Endothelial cell (in vitro differentiated cells): ENCODE measurements at regions not wholly inside any gene's neighbourhood (a gene's known extent, or its start where the extent isn't known, plus 50 kb on each side); places are given as distances from the start of the nearest gene placed in this dataset.

Source experiments
- DNase-seq: peaks from one replicate; pipeline ENCODE4 v3.0.0; 2021; ENCODE audit warnings: low spot score
- H3K27ac Mint-ChIP-seq: one replicate; pipeline ENCODE4 v1.8.0; 2021; ENCODE audit warnings: mixed read lengths, inconsistent platforms; ENCODE audit not compliant: unreplicated experiment
- H3K27me3 Mint-ChIP-seq: one replicate; pipeline ENCODE4 v1.8.0; 2021; ENCODE audit warnings: mild to moderate bottlenecking, moderate library complexity, mixed read lengths, inconsistent platforms; ENCODE audit not compliant: unreplicated experiment
- H3K36me3 Mint-ChIP-seq: one replicate; pipeline ENCODE4 v1.8.0; 2021; ENCODE audit warnings: mild to moderate bottlenecking, low read depth, mixed read lengths, inconsistent platforms; ENCODE audit not compliant: unreplicated experiment
- H3K4me1 Mint-ChIP-seq: one replicate; pipeline ENCODE4 v1.8.0; 2021; ENCODE audit warnings: mild to moderate bottlenecking, mixed read lengths, inconsistent platforms; ENCODE audit not compliant: unreplicated experiment
- H3K4me3 Mint-ChIP-seq: one replicate; pipeline ENCODE4 v1.8.0; 2021; ENCODE audit warnings: mild to moderate bottlenecking, mixed read lengths, inconsistent platforms; ENCODE audit not compliant: unreplicated experiment
- H3K9me3 Mint-ChIP-seq: one replicate; pipeline ENCODE4 v1.8.0; 2021; ENCODE audit warnings: mixed read lengths, inconsistent platforms; ENCODE audit not compliant: unreplicated experiment
- TF ChIP-seq, protein P1 (sequence below): fragments of 200-600 bp; sonication (generic); IDR thresholded peaks from one replicate; pipeline ENCODE4 v1.5.0; 2021; ENCODE audit warnings: antibody characterized with exemption; ENCODE audit not compliant: unreplicated experiment

DNA sequence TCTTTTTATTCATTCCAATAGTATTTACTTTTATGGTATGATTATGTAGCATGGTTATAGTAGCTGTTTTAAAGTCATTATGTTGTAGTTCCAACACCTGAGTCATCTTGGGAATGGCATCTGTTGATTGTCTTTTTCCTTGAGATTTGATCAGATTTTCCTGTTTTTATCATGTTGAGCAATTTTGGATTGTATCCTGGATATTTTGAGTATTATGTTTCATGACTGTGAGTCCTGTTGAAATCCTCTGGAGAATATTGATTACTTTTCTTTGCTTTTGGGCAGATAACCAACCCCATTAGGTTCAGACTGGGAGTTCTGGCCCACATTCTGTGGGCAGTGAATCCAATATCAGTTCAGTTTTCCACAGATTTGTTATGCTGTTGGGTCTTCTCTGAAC lies 163.2 kb upstream of the SPRED2 start:
- Mint-ChIP-seq H3K9me3 (no peaks in the 10 kb centered on the region), H3K36me3 (no peaks in the 10 kb centered on the region), H3K4me3 (no peak overlapping the region), H3K4me1 (peaks cover 11% of the 10 kb centered on the region), H3K27me3 (peaks cover 3% of the 10 kb centered on the region), H3K27ac (no peak overlapping the region)
- no peak for DNase-seq
- TF ChIP-seq, protein P1, sequence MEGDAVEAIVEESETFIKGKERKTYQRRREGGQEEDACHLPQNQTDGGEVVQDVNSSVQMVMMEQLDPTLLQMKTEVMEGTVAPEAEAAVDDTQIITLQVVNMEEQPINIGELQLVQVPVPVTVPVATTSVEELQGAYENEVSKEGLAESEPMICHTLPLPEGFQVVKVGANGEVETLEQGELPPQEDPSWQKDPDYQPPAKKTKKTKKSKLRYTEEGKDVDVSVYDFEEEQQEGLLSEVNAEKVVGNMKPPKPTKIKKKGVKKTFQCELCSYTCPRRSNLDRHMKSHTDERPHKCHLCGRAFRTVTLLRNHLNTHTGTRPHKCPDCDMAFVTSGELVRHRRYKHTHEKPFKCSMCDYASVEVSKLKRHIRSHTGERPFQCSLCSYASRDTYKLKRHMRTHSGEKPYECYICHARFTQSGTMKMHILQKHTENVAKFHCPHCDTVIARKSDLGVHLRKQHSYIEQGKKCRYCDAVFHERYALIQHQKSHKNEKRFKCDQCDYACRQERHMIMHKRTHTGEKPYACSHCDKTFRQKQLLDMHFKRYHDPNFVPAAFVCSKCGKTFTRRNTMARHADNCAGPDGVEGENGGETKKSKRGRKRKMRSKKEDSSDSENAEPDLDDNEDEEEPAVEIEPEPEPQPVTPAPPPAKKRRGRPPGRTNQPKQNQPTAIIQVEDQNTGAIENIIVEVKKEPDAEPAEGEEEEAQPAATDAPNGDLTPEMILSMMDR, result no peak

DNA sequence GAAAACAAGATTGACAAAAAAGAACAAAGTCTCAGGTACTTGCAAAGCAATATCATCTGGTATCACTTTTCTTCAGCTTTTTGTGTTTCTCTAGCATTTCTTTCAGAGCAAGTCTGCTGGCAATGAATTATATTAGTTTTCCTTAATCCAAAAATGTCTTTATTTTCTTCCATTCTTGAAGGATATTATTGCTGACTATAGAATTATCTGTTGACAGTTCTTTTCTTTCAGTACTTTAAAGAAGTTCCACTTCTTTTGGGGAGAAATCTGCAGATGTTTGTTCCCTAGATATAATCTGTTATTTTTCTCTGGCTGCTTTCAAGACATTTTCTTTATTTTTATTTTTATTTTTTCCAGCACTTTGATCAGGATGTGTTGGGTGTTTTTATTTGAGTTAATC lies 161.8 kb upstream of the SPRED2 start:
- Mint-ChIP-seq H3K9me3 (no peaks in the 10 kb centered on the region), H3K36me3 (no peaks in the 10 kb centered on the region), H3K27ac (no peak overlapping the region), H3K27me3 (peaks cover 3% of the 10 kb centered on the region), H3K4me3 (no peak overlapping the region), H3K4me1 (peaks cover 11% of the 10 kb centered on the region)
- TF ChIP-seq, protein P1, result no peak
- no peak for DNase-seq

DNA sequence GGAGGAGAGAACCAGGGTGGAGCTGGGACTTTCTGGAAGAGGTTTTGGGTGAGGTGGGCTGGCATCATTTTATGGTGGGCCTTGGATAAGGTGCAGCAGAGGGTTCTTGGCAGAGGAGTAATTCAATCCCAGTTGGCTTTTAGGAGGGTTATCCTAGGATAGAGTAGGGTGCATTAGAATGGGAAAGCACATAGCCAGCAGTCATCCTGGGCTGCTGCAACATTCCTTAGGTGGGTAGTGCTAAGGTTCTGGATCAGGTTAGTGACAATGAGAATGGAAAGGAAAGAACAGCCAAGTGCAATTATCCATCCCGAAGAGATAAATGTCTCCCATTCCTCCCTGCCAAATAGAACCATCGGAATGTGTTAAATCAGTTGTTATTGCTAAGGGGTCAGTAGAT lies 157.3 kb upstream of the SPRED2 start:
- Mint-ChIP-seq H3K9me3 (no peaks in the 10 kb centered on the region), H3K27me3 (peaks cover 1% of the 10 kb centered on the region), H3K4me1 (no peaks in the 10 kb centered on the region), H3K36me3 (no peaks in the 10 kb centered on the region), H3K27ac (no peak overlapping the region), H3K4me3 (no peak overlapping the region)
- TF ChIP-seq, protein P1, result no peak
- DNase-seq, result no peak

DNA sequence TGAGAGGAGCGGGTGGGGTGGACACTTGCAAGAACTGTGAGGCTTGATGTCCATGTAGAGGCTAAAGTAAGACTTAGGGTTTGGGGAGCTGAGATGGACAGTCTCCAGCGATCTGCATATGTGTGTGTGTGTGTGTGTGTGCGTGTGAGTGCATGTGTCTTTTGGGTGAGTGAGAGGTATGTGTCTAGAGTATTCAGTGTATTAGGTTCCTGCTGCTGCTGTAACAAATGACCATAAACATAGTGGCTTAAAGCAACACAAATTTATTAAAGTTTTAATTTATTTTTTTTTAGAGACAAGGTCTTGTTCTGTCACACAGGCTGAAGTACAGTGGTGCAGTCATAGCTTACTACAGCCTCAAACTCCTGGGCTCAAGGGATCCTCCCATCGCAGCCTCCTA lies 155.4 kb upstream of the SPRED2 start:
- Mint-ChIP-seq H3K27ac (no peak overlapping the region), H3K9me3 (no peaks in the 10 kb centered on the region), H3K27me3 (peaks cover 1% of the 10 kb centered on the region), H3K4me1 (no peaks in the 10 kb centered on the region), H3K4me3 (no peak overlapping the region), H3K36me3 (no peaks in the 10 kb centered on the region)
- TF ChIP-seq, protein P1, result no peak
- DNase-seq, result no peak

DNA sequence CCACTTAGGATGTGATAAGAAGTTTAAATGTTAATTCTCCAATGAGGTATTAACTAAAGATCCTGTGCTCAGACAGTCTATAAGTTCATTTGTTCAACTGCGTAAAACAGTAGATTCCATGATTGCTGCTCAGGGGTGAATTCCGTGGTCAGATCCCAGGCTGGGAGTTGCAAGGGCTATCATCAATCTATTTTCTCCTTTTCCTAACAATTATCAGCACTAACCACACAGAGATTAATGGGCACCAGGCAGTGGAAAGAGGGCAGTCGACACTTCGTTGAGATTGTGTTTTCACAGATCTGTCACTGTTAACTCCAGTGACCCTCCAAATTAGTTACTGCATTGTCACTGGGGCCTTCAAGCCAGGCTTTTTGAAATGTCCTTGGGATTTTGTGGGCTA lies 154.1 kb upstream of the SPRED2 start:
- H3K27ac Mint-ChIP-seq, result no peak overlapping the region
- H3K27me3 Mint-ChIP-seq, result peaks cover 1% of the 10 kb centered on the region
- DNase-seq, result no peak
- H3K4me1 Mint-ChIP-seq, result no peaks in the 10 kb centered on the region
- no peak overlapping the region for H3K4me3 Mint-ChIP-seq
- no peaks in the 10 kb centered on the region for H3K9me3 Mint-ChIP-seq
- TF ChIP-seq, protein P1, result no peak
- no peaks in the 10 kb centered on the region for H3K36me3 Mint-ChIP-seq
